HG03354 (cell line): ENCODE measurements at regions not wholly inside any gene's neighbourhood (a gene's known extent, or its start where the extent isn't known, plus 50 kb on each side); places are given as distances from the start of the nearest gene placed in this dataset.
"Not testable (repeated sequence)": the region's sequence is repeated elsewhere in the genome, so short reads cannot be mapped to it uniquely, and the experiment has no call there.

Experiments
- ATAC-seq: cut with Tn5 transposase; IDR thresholded peaks from one replicate; pipeline ENCODE4 v1.9.1; 2021; ENCODE audit warnings: mild to moderate bottlenecking; ENCODE audit not compliant: unreplicated experiment, poor library complexity, severe bottlenecking

DNA sequence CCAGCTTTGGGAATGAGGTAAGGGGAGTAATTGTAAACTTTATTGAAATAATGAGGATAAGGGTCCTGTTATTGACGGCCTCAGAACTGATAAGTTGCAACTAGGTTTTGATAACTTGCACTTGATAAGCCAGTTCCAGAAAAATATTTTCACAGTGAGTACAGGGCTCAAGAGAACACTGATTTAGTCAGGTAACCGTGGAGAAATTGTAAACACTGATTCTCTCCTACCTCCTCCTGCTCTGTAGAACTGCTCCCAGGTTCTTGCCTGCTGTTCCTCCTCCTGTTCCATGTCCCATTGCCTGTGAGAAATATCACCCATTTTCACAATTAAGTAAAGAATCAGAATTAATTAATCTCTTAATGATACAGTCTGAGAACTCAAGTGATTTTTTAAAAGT is 55.0 kb upstream of the CXXC4 start:
- no peak for ATAC-seq

GRCh38 chr4:104559502-104559901 is 64.8 kb upstream of the CXXC4 start:
- no peak for ATAC-seq

- ATAC-seq: no peak
Observed at GRCh38 chr4:104571341-104571740, 76.6 kb upstream of the CXXC4 start.

DNA sequence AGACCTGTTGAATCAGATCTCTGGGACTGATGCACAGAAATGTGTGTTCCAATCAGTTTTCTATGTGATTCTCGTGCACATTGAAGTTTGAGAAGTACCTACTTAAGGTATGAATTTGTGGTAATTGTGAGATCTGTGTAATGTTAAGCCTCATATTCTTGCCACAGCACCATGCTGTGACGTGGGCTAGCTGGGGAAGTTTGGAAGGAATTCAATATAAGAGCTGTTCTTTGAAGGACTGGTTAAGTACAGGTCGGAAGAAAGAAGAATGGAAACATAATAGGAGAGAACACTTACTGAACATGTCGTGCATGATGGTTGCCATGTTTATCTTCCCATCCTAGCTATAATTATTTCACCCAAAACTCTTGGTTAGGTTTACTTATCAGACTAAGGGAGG is 79.7 kb upstream of the CXXC4 start:
- no peak for ATAC-seq

DNA sequence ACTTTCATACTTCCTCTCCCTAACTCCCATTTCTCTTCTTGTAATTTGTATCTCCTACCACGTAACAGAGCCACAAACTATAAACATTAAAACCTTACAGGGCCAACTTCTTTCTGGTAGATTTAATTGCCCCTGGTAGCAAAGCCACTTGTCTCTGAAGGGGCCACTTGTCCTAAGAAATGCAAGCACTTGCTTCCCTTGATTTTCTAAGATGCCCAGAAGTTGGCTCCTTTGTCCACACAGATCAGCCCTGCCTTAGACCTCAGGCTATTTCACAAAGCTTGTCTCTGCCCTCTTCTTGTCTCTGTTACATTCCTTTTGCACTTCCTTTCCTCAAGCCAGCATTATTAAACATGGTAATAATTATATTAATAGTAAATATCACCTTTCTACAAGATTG is 80.6 kb upstream of the CXXC4 start:
- ATAC-seq: no peak

DNA sequence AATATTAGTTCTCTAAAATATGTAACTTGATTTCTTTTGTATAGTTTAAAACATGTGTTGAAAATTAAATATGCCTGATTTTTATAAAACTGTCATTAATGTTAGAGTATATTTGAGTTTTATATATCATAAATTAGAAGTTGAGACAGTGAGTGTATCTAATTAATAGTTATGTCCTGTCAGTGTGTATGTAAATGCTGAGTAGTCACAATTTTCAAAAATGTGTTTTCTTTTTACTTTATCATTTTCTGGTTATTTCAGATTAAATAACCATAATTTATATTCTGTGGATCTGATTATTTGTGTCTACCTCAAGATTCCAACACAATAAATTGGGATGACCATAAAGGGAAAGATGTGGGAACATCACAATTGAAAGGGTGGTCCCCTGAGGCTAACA is 82.7 kb upstream of the CXXC4 start:
- ATAC-seq: no peak

GRCh38 chr4:104581476-104581875 is 86.8 kb upstream of the CXXC4 start:
- not testable (repeated sequence) for ATAC-seq

- not testable (repeated sequence) for ATAC-seq
Observed at GRCh38 chr4:104582056-104582455, 87.4 kb upstream of the CXXC4 start.

- no peak for ATAC-seq
Observed at GRCh38 chr4:104589264-104589868, 94.7 kb upstream of the CXXC4 start.

DNA sequence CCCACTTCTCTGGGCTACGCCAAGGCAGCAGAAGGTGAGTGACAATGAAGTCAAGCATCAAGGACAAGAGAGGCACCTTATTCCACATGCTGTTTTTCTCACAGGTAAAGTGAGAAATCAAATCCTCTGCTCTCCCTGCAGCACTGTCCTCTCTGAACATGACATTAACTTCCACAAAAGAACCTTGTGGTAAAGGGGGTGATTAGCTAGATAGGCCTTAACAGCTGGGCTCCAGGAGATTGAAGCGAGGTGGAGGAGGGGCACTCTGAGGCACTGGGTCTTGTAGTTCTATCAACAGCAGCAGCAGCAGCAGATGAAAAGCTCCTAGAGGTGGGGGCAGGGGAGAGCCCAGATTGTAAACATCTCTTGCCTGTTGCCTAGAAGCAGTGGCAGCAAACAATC is 96.8 kb upstream of the CXXC4 start:
- ATAC-seq: no peak

DNA sequence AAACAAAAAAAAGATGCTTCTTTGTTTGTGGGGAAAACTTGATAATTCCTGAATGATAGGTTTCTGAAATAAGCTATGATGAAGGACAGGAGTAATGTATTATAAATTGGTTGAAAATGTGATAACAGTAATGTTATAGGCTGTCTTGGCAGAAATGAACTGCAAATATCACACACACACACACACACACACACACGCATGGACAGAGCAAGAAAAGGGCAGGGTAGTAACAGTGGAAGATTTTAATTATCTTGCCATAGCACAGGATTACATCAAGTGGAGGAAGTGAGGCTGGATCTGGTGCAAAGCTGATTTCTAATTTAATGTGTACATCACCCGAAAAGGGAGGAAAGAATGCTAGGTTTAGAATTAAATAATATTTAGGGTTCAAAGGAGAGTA is 97.5 kb upstream of the CXXC4 start:
- no peak for ATAC-seq

GRCh38 chr4:104593019-104593418 is 98.3 kb upstream of the CXXC4 start:
- ATAC-seq: no peak

GRCh38 chr4:104596189-104596588 is 101.5 kb upstream of the CXXC4 start:
- no peak for ATAC-seq

DNA sequence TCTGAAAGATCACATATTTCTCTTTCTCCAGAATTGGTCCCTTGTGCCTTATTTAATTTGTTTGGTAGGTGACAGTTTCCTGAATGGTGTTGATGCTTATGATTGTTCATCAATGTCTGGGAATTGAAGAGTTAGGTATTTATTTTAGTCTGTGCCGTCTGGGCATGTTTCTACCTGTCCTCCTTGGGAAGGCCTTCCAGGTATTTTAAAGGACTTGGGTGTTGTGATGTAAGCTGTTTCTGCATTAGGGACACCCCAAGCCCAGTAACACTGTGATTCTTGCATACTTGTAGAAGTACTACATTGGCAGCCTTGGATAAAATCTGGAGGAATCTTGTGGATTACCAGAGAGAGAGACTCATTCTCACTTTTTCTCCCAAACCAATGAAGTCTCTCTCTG is 120.8 kb upstream of the CXXC4 start:
- no peak for ATAC-seq

GRCh38 chr4:104615926-104616325 is 121.2 kb upstream of the CXXC4 start:
- ATAC-seq: no peak

GRCh38 chr4:104616401-104616820 is 121.7 kb upstream of the CXXC4 start:
- ATAC-seq: no peak

- no peak for ATAC-seq
Observed at GRCh38 chr4:104625706-104626105, 131.0 kb upstream of the CXXC4 start.

GRCh38 chr4:104629601-104630000 is 134.9 kb upstream of the CXXC4 start:
- no peak for ATAC-seq

DNA sequence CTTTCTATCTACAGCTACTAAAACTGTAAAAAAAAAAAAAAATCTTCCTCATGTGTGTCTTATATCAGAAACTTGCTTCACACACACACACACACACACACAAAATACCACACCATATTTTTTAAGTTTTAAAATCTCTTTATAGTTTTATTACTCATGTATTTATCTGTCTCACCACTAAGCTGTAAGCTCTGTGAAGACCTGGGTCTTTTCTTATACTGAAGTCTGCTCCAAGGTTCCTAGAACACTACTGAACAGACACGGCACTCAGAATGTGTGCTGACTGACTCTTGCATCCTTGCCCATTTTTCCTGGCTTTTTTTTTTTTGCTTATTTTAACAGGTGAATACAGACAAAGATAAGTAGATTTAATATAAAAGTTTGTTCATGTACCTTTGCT is 135.6 kb upstream of the CXXC4 start:
- no peak for ATAC-seq

GRCh38 chr4:104631000-104631399 is 136.3 kb upstream of the CXXC4 start:
- ATAC-seq: no peak

GRCh38 chr4:104641418-104641817 is 146.7 kb upstream of the CXXC4 start:
- ATAC-seq: no peak

- no peak for ATAC-seq
Observed at GRCh38 chr4:104642521-104642920, 147.8 kb upstream of the CXXC4 start.
